BJ (cell line): ENCODE measurements at regions not wholly inside any gene's neighbourhood (a gene's known extent, or its start where the extent isn't known, plus 50 kb on each side); places are given as distances from the start of the nearest gene placed in this dataset.
A peak's percentile ranks its signal among the peaks of the same experiment; 100 is the strongest.

Experiments used
- CTCF ChIA-PET: fragments of 350-600 bp; formaldehyde crosslinking; extraction: SDS; loops from one replicate; lab custom pipeline; 2021; ENCODE audit warnings: antibody characterized with exemption, inconsistent platforms; lab: Yijun Ruan, JAX
- POLR2A ChIA-PET: fragments of 300-600 bp; sonication (Branson Sonifier 250); formaldehyde crosslinking; extraction: SDS; loops from one replicate; lab custom pipeline; 2021; ENCODE audit warnings: antibody characterized with exemption; lab: Charles Lee
- DNase-seq: peaks from one replicate; pipeline ENCODE4 v3.0.0-alpha.2; 2011; ENCODE audit warnings: low read depth
- H3K27me3 ChIP-seq: 2 replicates; pipeline ENCODE4 v1.6.0; 2011; ENCODE audit warnings: low read length; ENCODE audit not compliant: control insufficient read depth, insufficient read depth
- H3K36me3 ChIP-seq: 2 replicates; pipeline ENCODE4 v1.5.1; 2011; ENCODE audit warnings: low read length; ENCODE audit not compliant: control insufficient read depth, insufficient read depth
- H3K4me3 ChIP-seq: 2 replicates; pipeline ENCODE4 v1.5.1; 2011; ENCODE audit warnings: low read depth, mild to moderate bottlenecking, control low read depth, low read length
- CTCF ChIP-seq: IDR thresholded peaks from 2 replicates; pipeline ENCODE4 v1.5.1; 2011; ENCODE audit warnings: low read depth, mild to moderate bottlenecking, control low read depth, inconsistent platforms, low read length, moderate library complexity; ENCODE audit not compliant: insufficient read depth

GRCh38 chr5:56460195-56460546 lies 227.0 kb upstream of the ANKRD55 start:
- ChIA-PET CTCF (interaction anchor here (1.0 kb wide), 1 partner anchor 16 kb away, joined by 6 read pairs; no protein-coding TSS in a partner anchor), POLR2A (no interaction called here)
- no peak for TF ChIP-seq CTCF

GRCh38 chr5:56459394-56460194 lies 226.5 kb upstream of the ANKRD55 start:
- no peaks in the 10 kb centered on the region for H3K27me3 ChIP-seq
- TF ChIP-seq CTCF: no peak
- no peak for DNase-seq

More at GRCh38 chr5:56460195-56460546, 227.0 kb upstream of the ANKRD55 start:
- Histone ChIP-seq H3K27me3 (no peaks in the 10 kb centered on the region), H3K36me3 (no peaks in the 10 kb centered on the region), H3K4me3 (no peak overlapping the region)
- no peak for DNase-seq

GRCh38 chr5:56457887-56458812 lies 225.0 kb upstream of the ANKRD55 start:
- Histone ChIP-seq H3K27me3 (no peaks in the 10 kb centered on the region), H3K4me3 (no peak overlapping the region), H3K36me3 (no peaks in the 10 kb centered on the region)
- CTCF ChIA-PET: interaction anchor here (0.6 to 2.2 kb wide), 4 partner anchors 12 to 188 kb away, joined by 3 to 10 read pairs (median 3); no protein-coding TSS in a partner anchor
- POLR2A ChIA-PET: interaction anchor here (0.6 kb wide), 1 partner anchor 429 kb away, joined by 4 read pairs; no protein-coding TSS in a partner anchor
- peak; percentile 89 for DNase-seq
- no peak for TF ChIP-seq CTCF

More at GRCh38 chr5:56459394-56460194, 226.5 kb upstream of the ANKRD55 start:
- ChIA-PET POLR2A (no interaction called here), CTCF (interaction anchor here (1.0 to 2.2 kb wide), 2 partner anchors 11 to 17 kb away, joined by 6 to 10 read pairs; no protein-coding TSS in a partner anchor)
- H3K4me3 ChIP-seq: no peak overlapping the region
- H3K36me3 ChIP-seq: no peaks in the 10 kb centered on the region

- H3K27me3 ChIP-seq: no peaks in the 10 kb centered on the region
- DNase-seq: no peak
- H3K36me3 ChIP-seq: no peaks in the 10 kb centered on the region
- POLR2A ChIA-PET: no interaction called here
- H3K4me3 ChIP-seq: no peak overlapping the region
- no peak for TF ChIP-seq CTCF
- CTCF ChIA-PET: interaction anchor here (1.9 kb wide), 1 partner anchor 9 kb away, joined by 4 read pairs; no protein-coding TSS in a partner anchor
Measured at GRCh38 chr5:56456002-56456401, 222.9 kb upstream of the ANKRD55 start.
